ENCODE measurements at regions not wholly inside any gene's neighbourhood (a gene's known extent, or its start where the extent isn't known, plus 50 kb on each side); places are given as distances from the start of the nearest gene placed in this dataset.

- no peak for DNase-seq
Observed at GRCh38 chr12:81949841-81950308, 190.7 kb upstream of the PPFIA2 start.

GRCh38 chr12:81949416-81949815, 190.3 kb upstream of the PPFIA2 start:
- DNase-seq: no peak

- no peak for DNase-seq
Observed at GRCh38 chr12:81944886-81945285, 185.7 kb upstream of the PPFIA2 start.

GRCh38 chr12:81942594-81942993, 183.4 kb upstream of the PPFIA2 start:
- no peak for DNase-seq

- DNase-seq: no peak
Observed at GRCh38 chr12:81930037-81930436, 170.9 kb upstream of the PPFIA2 start.

GRCh38 chr12:81896771-81897170, 137.6 kb upstream of the PPFIA2 start:
- DNase-seq: no peak

GRCh38 chr12:81888961-81889360, 129.8 kb upstream of the PPFIA2 start:
- DNase-seq: no peak

- no peak for DNase-seq
Observed at GRCh38 chr12:81888106-81888740, 129.1 kb upstream of the PPFIA2 start.

- DNase-seq: no peak
Observed at GRCh38 chr12:81874586-81874985, 115.4 kb upstream of the PPFIA2 start.

GRCh38 chr12:81874166-81874565, 115.0 kb upstream of the PPFIA2 start:
- no peak for DNase-seq

GRCh38 chr12:81872400-81872799, 113.2 kb upstream of the PPFIA2 start:
- DNase-seq: no peak

- DNase-seq: no peak
Observed at GRCh38 chr12:81866081-81866480, 106.9 kb upstream of the PPFIA2 start.

- DNase-seq: no peak
Observed at GRCh38 chr12:81863406-81863805, 104.3 kb upstream of the PPFIA2 start.

GRCh38 chr12:81859521-81859920, 100.4 kb upstream of the PPFIA2 start:
- no peak for DNase-seq

GRCh38 chr12:81843599-81843998, 84.4 kb upstream of the PPFIA2 start:
- DNase-seq: no peak

GRCh38 chr12:81835783-81836182, 76.6 kb upstream of the PPFIA2 start:
- no peak for DNase-seq

- DNase-seq: no peak
Observed at GRCh38 chr12:81819991-81820633, 61.0 kb upstream of the PPFIA2 start.

GRCh38 chr12:81815611-81816010, 56.5 kb upstream of the PPFIA2 start:
- no peak for DNase-seq

GRCh38 chr12:81811778-81812125, 52.6 kb upstream of the PPFIA2 start:
- DNase-seq: no peak

- no peak for DNase-seq
Observed at GRCh38 chr12:81811061-81811777, 52.1 kb upstream of the PPFIA2 start.

GRCh38 chr12:81809829-81810595, 50.9 kb upstream of the PPFIA2 start:
- no peak for DNase-seq

GRCh38 chr12:81809113-81809777, 50.1 kb upstream of the PPFIA2 start:
- DNase-seq: no peak

All from CD4-positive, alpha-beta T cell treated with Interleukin-15 for 1 hour (primary cell).